HAP-1 (cell line): ENCODE measurements at regions not wholly inside any gene's neighbourhood (a gene's known extent, or its start where the extent isn't known, plus 50 kb on each side); places are given as distances from the start of the nearest gene placed in this dataset.

Source experiments
- DNase-seq, 2 experiments: peaks; one replicate each; pipeline ENCODE4 v3.0.0-alpha.2; 2016 to 2020; ENCODE audit warnings: low spot score in 2 of 2
- H3K27me3 ChIP-seq: fragments of 250-450 bp; sonication (Bioruptor Pico); 2 replicates; pipeline ENCODE4 v1.5.1; 2020; ENCODE audit warnings: low read depth, mild to moderate bottlenecking, moderate library complexity
- H3K36me3 ChIP-seq: fragments of 250-450 bp; sonication (Bioruptor Pico); replicated peaks from 2 replicates; pipeline ENCODE4 v1.5.1; 2020; ENCODE audit warnings: mild to moderate bottlenecking
- H3K4me1 ChIP-seq: fragments of 250-450 bp; sonication (Bioruptor Pico); 2 replicates; pipeline ENCODE4 v1.5.1; 2020; ENCODE audit warnings: mild to moderate bottlenecking
- H3K4me3 ChIP-seq: fragments of 250-450 bp; sonication (Bioruptor Pico); 2 replicates; pipeline ENCODE4 v1.5.1; 2020; ENCODE audit warnings: mild to moderate bottlenecking, moderate library complexity
- H3K9me3 ChIP-seq: fragments of 250-450 bp; sonication (Bioruptor Pico); 2 replicates; pipeline ENCODE4 v1.5.1; 2020; ENCODE audit warnings: mild to moderate bottlenecking, moderate library complexity
- in situ Hi-C: fragments of 300-500 bp; cut with MboI; formaldehyde crosslinking; loops from 3 replicates; pipeline ENCODE4 v1.14.3; 2020; ENCODE audit warnings: low sequenced_read_pairs, inconsistent platforms, mixed read lengths

DNA sequence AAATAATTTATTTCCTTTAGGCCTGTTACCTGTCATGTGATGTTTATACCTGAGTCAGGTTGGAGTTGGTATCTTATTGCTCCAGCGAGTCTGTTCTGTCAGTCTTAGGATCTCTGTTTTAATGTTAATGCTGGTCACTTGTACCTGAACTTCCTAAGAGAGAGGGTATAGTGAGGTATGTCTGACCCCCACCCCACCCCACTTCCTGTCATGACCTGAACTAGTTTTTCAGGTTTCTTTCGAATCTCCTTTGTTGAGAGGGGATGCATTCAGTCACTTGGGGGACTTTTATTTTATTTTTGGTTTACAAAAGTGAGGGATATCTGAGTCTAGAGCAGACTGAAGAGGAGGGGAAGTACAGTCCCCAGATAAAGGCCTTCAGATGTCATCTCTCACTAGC is 769.0 kb upstream of the COBL start:
- Histone ChIP-seq H3K27me3 (no peaks in the 10 kb centered on the region), H3K4me1 (peaks cover 6% of the 10 kb centered on the region), H3K4me3 (no peak overlapping the region), H3K36me3 (no peaks in the 10 kb centered on the region), H3K9me3 (no peaks in the 10 kb centered on the region)
- in situ Hi-C loops: no loop called here
- no peak for DNase-seq

DNA sequence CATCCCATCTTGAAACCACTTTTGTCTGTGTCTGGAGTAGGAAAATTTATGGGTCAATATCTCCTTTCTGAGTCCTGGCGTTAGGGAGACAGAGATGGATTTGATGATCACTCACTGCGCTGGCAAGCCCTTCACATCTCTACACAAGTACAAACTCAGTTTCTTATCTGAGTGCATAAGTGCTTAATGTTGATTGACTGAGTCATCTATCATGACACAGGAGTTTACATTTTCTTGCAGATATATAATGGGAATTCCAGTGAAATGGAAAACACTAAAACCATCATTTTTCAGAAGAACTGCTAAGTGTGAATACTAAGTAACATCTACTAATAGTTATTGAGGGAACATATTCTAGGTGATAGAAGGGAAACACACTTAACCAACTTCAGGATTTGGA is 763.9 kb upstream of the COBL start:
- Histone ChIP-seq H3K4me1 (no peaks in the 10 kb centered on the region), H3K4me3 (no peak overlapping the region), H3K9me3 (no peaks in the 10 kb centered on the region), H3K27me3 (no peaks in the 10 kb centered on the region), H3K36me3 (no peaks in the 10 kb centered on the region)
- in situ Hi-C loops: no loop called here
- DNase-seq: no peak

DNA sequence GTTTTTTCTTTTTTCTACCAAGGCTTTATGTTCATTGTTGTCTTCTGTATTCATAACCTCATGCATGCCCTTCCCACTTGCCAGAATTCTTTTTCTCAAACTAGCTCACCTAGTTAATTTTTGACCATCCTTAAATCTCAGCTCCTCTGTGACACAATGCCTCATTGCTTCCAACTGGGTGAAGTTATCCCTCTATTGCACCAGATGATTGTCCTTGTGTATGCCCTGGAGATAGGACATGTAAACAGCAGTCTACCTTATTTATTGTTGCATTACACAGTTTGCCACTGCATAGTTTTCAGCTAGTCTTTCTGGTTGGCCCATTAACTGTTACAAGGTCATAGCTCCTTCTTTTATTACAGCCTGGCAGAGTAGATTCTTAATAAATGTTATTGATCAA is 763.1 kb upstream of the COBL start:
- H3K36me3 ChIP-seq: no peaks in the 10 kb centered on the region
- H3K4me3 ChIP-seq: no peak overlapping the region
- in situ Hi-C loops: no loop called here
- no peaks in the 10 kb centered on the region for H3K4me1 ChIP-seq
- H3K27me3 ChIP-seq: no peaks in the 10 kb centered on the region
- no peak for DNase-seq
- no peaks in the 10 kb centered on the region for H3K9me3 ChIP-seq

DNA sequence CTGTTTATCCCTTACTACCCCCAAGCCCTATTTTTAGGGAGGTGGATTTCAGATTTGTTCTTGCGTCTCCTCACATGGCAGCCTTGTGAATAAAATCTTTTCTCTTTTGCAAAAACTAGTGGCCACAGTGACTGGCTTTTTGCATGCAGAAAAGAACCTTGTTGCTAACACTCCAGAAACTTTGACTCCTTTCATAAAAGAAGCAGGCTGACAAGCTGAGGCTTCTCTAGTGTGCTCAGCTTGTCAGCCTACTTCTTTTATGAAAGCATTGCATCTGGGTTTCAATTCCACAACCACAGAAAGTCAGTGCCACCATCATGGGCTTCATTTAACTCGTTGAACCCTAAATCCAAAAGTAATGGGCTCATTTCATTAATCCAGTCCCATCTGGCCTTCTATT is 761.0 kb upstream of the COBL start:
- Histone ChIP-seq H3K9me3 (no peaks in the 10 kb centered on the region), H3K4me3 (no peak overlapping the region), H3K4me1 (no peaks in the 10 kb centered on the region), H3K36me3 (no peaks in the 10 kb centered on the region), H3K27me3 (no peaks in the 10 kb centered on the region)
- in situ Hi-C loops: no loop called here
- DNase-seq: no peak

DNA sequence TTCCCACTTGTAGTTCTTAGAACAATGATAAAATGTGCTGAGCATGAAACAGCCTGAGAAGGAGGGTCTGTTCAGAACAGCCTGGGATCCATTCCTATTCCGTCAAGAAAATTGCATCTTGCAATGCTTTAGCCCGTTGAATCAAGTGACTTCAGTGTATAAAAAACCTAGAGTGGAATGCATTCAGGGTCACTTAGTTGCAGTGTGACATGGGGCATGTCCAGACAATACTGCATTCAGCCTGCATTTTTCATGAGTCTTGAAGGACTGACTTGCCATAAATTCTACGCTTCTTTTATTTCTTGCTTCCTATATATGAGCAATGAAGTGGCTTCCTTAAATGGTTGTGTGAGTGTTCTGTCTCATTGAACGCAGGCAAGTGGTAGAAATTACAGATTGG is 758.3 kb upstream of the COBL start:
- Histone ChIP-seq H3K4me1 (no peaks in the 10 kb centered on the region), H3K27me3 (no peaks in the 10 kb centered on the region), H3K9me3 (no peaks in the 10 kb centered on the region), H3K4me3 (no peak overlapping the region), H3K36me3 (no peaks in the 10 kb centered on the region)
- no peak for DNase-seq
- in situ Hi-C loops: no loop called here

DNA sequence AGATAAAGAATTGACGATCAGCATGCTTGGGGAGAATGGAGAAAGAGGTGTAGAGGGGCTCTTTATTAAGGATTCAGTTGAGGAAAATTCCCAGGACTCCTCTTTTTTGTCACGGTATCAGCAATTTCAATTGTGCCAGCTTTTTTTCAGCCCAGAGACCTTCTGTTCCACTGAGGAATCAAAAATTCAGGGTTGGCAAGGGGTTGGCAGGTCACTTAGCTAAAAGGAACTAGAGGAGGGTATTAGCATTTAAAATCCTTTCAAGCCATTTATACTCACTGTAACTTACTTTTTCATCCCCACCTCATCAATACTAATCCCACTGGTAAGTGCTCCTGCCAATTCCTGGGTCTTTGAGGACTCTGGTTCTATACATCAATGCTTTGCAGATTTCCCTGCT is 757.5 kb upstream of the COBL start:
- H3K4me1 ChIP-seq: no peaks in the 10 kb centered on the region
- DNase-seq: no peak
- H3K9me3 ChIP-seq: no peaks in the 10 kb centered on the region
- in situ Hi-C loops: no loop called here
- no peaks in the 10 kb centered on the region for H3K27me3 ChIP-seq
- H3K36me3 ChIP-seq: no peaks in the 10 kb centered on the region
- no peak overlapping the region for H3K4me3 ChIP-seq

DNA sequence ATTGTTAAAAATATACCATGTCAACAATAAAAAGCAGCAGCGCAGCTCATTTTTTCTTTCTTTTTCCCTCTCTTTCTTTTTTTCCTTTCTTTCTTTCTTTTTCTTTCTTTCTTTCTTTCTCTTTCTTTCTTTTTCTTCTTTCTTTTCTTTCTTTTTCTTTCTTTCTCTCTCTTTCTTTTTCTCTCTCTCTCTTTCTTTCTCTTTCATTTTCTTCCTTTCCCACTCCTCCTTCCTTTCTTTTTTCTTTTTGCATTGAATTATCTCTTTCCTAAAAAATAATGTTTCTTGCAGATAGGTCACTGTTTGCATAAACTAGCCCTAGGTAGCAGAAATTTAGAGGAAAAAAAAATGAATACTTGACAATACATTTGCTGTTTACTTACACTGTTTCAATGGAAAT is 755.1 kb upstream of the COBL start:
- Histone ChIP-seq H3K9me3 (no peaks in the 10 kb centered on the region), H3K36me3 (no peaks in the 10 kb centered on the region), H3K27me3 (no peaks in the 10 kb centered on the region), H3K4me1 (no peaks in the 10 kb centered on the region), H3K4me3 (no peak overlapping the region)
- in situ Hi-C loops: no loop called here
- no peak for DNase-seq

DNA sequence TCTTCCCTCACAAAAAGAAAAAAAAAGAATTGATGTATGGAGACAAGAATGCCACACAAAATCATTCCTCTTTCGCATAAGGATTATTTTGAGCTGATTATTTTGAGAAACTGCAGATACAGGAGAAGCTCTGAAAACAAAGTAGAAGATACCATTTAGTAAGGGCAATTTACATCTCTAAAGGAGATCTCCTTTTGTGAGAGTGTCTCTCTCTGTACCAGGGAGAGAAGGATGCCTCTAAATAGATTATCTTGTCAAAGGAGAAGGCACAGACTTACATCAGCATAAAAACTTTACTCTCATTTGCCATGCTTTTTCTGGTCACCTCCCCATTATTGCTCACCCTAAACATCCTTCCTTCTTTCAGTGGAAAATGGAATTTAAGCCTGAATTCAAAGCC is 747.9 kb upstream of the COBL start:
- Histone ChIP-seq H3K4me3 (no peak overlapping the region), H3K36me3 (no peaks in the 10 kb centered on the region), H3K9me3 (no peaks in the 10 kb centered on the region), H3K27me3 (no peaks in the 10 kb centered on the region), H3K4me1 (peaks cover 22% of the 10 kb centered on the region)
- in situ Hi-C loops: no loop called here
- DNase-seq: no peak

DNA sequence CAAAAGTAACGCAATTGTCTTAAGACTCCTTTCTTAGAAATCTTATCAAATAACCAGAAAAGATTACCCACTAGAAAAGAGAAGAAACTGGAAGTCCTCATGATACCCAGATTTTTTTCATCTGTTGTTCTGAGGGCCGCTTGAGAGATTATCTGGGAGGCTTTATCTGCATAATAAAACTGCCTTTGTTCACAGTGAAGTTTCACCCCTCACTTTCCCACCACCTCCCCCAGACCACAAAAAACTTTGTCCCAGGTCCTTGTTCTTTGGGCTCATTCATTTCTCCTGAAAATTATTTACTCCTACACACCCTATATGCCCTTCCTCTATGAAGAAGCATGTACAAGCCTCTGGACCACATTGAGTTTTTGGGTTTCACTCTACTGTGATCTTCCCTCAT is 745.1 kb upstream of the COBL start:
- no peaks in the 10 kb centered on the region for H3K36me3 ChIP-seq
- H3K4me1 ChIP-seq: peaks cover 22% of the 10 kb centered on the region
- H3K27me3 ChIP-seq: no peaks in the 10 kb centered on the region
- H3K4me3 ChIP-seq: no peak overlapping the region
- H3K9me3 ChIP-seq: no peaks in the 10 kb centered on the region
- peak; percentile 60 to 82 for DNase-seq
- in situ Hi-C loops: no loop called here

DNA sequence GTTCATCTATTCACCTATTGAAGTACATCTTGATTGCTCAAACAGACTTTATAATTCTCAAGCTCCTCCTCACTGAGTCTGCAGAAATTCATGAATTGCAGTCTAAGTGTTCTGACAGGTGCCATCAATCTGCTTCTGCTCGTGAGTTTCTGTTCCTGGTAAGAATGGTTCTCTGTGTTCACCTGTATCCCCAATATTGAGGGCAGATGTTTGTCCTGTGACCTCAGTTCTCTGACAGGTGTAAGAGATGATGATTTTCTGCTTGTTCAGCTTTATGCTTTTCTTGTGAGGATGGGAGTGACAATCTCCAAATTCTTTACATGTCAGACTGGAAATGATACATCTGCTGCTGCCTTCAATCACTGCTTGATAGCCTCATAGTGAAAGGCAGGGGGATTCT is 736.9 kb upstream of the COBL start:
- Histone ChIP-seq H3K36me3 (no peaks in the 10 kb centered on the region), H3K27me3 (no peaks in the 10 kb centered on the region), H3K4me3 (no peak overlapping the region), H3K9me3 (no peaks in the 10 kb centered on the region), H3K4me1 (no peaks in the 10 kb centered on the region)
- DNase-seq: no peak
- in situ Hi-C loops: no loop called here

DNA sequence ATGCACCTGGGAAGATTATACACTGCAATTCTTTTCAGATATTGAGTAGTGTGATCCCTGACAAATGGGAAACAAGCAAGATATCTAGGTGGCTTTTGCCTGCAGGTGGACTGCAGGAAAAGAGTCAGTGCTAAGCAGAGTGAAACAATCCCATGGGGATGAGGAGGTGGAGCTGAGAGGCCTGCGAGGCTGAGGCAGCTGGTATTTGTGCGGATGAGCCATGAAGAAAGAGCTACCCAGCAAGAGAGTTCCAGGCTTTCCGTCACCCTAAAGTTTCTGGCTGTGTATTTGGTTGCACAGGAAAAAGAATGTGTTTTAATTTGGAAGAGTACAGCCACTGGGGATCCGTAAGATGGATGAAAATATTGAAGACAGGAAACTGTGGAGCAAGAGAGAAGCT is 714.1 kb upstream of the COBL start:
- no peaks in the 10 kb centered on the region for H3K36me3 ChIP-seq
- no peaks in the 10 kb centered on the region for H3K4me1 ChIP-seq
- no peak overlapping the region for H3K4me3 ChIP-seq
- H3K9me3 ChIP-seq: no peaks in the 10 kb centered on the region
- no peak for DNase-seq
- H3K27me3 ChIP-seq: no peaks in the 10 kb centered on the region
- in situ Hi-C loops: no loop called here

DNA sequence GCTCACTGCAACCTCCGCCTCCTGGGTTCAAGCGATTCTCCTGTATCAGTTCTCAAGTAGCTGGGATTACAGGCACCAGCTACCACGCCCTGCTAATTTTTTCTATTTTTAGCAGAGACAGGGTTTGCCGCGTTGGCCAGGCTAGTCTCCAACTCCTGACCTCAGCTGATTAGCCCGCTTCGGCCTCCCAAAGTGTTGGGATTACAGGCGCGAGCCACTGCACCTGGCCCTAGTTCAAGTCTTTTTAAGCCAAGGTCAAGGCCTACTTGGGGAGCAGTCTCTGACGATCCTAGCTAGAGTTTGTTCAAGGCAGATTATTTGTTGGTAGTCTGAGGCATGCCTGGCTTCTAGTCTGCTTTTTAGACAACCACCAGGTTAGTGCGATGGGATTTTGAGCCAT is 709.5 kb upstream of the COBL start:
- Histone ChIP-seq H3K9me3 (no peaks in the 10 kb centered on the region), H3K36me3 (no peaks in the 10 kb centered on the region), H3K4me3 (no peak overlapping the region), H3K27me3 (no peaks in the 10 kb centered on the region), H3K4me1 (no peaks in the 10 kb centered on the region)
- in situ Hi-C loops: no loop called here
- no peak for DNase-seq

DNA sequence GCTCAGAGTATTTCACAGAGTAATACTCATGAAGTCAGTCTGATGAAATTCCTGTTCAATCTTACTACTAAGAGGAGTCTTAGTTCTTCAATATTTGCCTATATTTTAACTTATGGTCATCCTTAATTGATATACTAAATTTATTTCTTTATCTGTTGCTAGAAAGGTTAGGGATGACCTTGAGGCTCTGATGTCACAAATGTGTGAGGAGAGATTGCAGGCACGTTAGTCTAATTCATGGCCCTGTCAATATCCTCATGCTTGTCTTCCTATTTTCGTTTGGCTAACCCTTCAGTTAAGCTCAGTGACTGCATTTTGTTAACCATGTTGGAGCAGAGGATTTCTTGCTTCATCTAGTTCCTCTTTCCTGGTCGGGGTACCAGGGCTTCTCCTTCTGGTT is 704.7 kb upstream of the COBL start:
- 0 out of 2 replicates have a peak, but pooled peaks cover 4% of the 10 kb centered on the region for H3K9me3 ChIP-seq
- no peaks in the 10 kb centered on the region for H3K27me3 ChIP-seq
- H3K4me1 ChIP-seq: peaks cover 25% of the 10 kb centered on the region
- no peak for DNase-seq
- no peak overlapping the region for H3K4me3 ChIP-seq
- no peaks in the 10 kb centered on the region for H3K36me3 ChIP-seq
- in situ Hi-C loops: no loop called here

DNA sequence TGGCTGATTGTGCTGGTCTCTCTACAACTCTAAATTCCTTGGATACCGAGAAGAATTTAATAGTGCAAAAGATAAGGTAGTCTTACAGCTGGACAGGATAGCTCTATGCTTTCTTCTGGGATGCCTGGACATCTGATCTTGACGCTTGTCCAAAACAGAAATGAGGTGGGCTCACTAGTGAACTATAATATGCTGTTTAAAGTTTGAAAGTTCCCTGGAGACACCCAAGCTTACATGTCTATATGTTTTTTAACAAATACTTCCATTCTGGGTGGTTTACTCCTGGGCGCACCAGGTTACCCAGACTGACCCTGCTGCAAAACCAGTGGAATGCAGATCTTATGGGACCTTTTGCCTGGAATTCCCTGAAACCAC is 702.1 kb upstream of the COBL start:
- no peak for DNase-seq
- H3K9me3 ChIP-seq: 0 out of 2 replicates have a peak, but pooled peaks cover 4% of the 10 kb centered on the region
- no peaks in the 10 kb centered on the region for H3K27me3 ChIP-seq
- H3K36me3 ChIP-seq: no peaks in the 10 kb centered on the region
- H3K4me1 ChIP-seq: peaks cover 25% of the 10 kb centered on the region
- no peak overlapping the region for H3K4me3 ChIP-seq
- in situ Hi-C loops: loop anchor here (10.0 kb wide), 1 partner anchor 236 kb away; no protein-coding TSS in a partner anchor

DNA sequence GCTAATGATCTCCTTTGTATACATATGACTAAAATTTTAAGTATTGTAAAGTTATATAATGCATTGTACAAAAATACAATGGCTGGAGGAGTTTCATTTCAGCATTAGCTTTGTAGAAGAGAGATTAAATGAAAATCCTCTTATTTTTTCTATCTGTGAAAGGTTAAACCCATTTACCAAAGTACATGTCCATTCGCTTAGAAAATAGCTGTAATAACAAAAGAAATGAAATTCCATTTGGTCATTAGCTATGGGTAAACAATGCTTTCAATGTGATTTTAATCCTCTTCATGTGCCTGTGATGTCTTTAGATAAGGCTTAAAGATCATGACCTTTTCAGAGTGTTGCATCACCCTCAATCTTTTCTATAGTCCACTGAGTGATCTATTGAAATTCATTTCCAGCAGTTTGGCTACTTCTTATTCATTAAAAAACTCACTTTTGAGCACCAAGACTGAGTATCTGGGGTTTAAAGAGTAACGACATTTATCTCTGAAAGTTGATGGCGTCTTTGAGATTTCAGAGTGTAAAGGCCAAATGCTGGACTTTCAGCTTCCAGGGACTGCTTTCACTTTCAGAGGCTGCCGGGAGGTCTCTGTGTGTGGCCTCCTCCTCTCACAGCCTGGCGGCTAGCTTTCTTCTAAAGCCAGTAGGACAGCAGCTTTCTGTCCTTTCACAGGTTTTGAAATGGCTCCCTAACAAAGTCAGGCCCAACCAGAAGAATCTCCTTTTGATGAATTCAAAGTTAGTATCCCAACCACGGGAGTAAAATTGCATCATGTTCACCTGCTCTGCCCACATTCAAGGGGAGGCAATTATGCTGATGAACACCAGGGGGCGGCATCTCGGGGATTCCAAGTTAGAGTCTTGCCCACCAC is 701.4 kb upstream of the COBL start:
- in situ Hi-C loops: loop anchor here (10.0 kb wide), 1 partner anchor 237 kb away; no protein-coding TSS in a partner anchor
- H3K4me1 ChIP-seq: peaks cover 25% of the 10 kb centered on the region
- no peaks in the 10 kb centered on the region for H3K27me3 ChIP-seq
- H3K4me3 ChIP-seq: peak overlapping the region; percentile 10
- no peaks in the 10 kb centered on the region for H3K36me3 ChIP-seq
- DNase-seq: peak; percentile 86 to 98
- H3K9me3 ChIP-seq: 0 out of 2 replicates have a peak, but pooled peaks cover 4% of the 10 kb centered on the region
